HAP-1 (cell line): ENCODE measurements at regions not wholly inside any gene's neighbourhood (a gene's known extent, or its start where the extent isn't known, plus 50 kb on each side); places are given as distances from the start of the nearest gene placed in this dataset.
A peak's percentile ranks its signal among the peaks of the same experiment; 100 is the strongest.
"Not testable (repeated sequence)": the region's sequence is repeated elsewhere in the genome, so short reads cannot be mapped to it uniquely, and the experiment has no call there.

Source experiments
- DNase-seq, 2 experiments: peaks; one replicate each; pipeline ENCODE4 v3.0.0-alpha.2; 2016 to 2020; ENCODE audit warnings: low spot score in 2 of 2
- H3K27me3 ChIP-seq: fragments of 250-450 bp; sonication (Bioruptor Pico); 2 replicates; pipeline ENCODE4 v1.5.1; 2020; ENCODE audit warnings: low read depth, mild to moderate bottlenecking, moderate library complexity
- H3K36me3 ChIP-seq: fragments of 250-450 bp; sonication (Bioruptor Pico); replicated peaks from 2 replicates; pipeline ENCODE4 v1.5.1; 2020; ENCODE audit warnings: mild to moderate bottlenecking
- H3K4me1 ChIP-seq: fragments of 250-450 bp; sonication (Bioruptor Pico); 2 replicates; pipeline ENCODE4 v1.5.1; 2020; ENCODE audit warnings: mild to moderate bottlenecking
- H3K4me3 ChIP-seq: fragments of 250-450 bp; sonication (Bioruptor Pico); 2 replicates; pipeline ENCODE4 v1.5.1; 2020; ENCODE audit warnings: mild to moderate bottlenecking, moderate library complexity
- H3K9me3 ChIP-seq: fragments of 250-450 bp; sonication (Bioruptor Pico); 2 replicates; pipeline ENCODE4 v1.5.1; 2020; ENCODE audit warnings: mild to moderate bottlenecking, moderate library complexity
- in situ Hi-C: fragments of 300-500 bp; cut with MboI; formaldehyde crosslinking; loops from 3 replicates; pipeline ENCODE4 v1.14.3; 2020; ENCODE audit warnings: low sequenced_read_pairs, inconsistent platforms, mixed read lengths

- Histone ChIP-seq H3K4me1 (no peaks in the 10 kb centered on the region), H3K4me3 (no peak overlapping the region), H3K36me3 (no peaks in the 10 kb centered on the region), H3K9me3 (no peaks in the 10 kb centered on the region), H3K27me3 (no peaks in the 10 kb centered on the region)
- in situ Hi-C loops: no loop called here
- no peak for DNase-seq
These were observed 439.3 kb upstream of the MAP2 start for GRCh38 chr2:208984376-208985090.

- DNase-seq: no peak
- Histone ChIP-seq H3K36me3 (no peaks in the 10 kb centered on the region), H3K9me3 (no peaks in the 10 kb centered on the region), H3K4me3 (no peak overlapping the region), H3K4me1 (no peaks in the 10 kb centered on the region), H3K27me3 (no peaks in the 10 kb centered on the region)
- in situ Hi-C loops: no loop called here
These were observed 438.2 kb upstream of the MAP2 start for GRCh38 chr2:208985644-208986043.

- Histone ChIP-seq H3K36me3 (no peaks in the 10 kb centered on the region), H3K9me3 (no peaks in the 10 kb centered on the region), H3K4me1 (no peaks in the 10 kb centered on the region), H3K27me3 (no peaks in the 10 kb centered on the region), H3K4me3 (no peak overlapping the region)
- in situ Hi-C loops: no loop called here
- DNase-seq: no peak
These were observed 433.1 kb upstream of the MAP2 start for GRCh38 chr2:208990716-208991115.

- no peaks in the 10 kb centered on the region for H3K9me3 ChIP-seq
- no peaks in the 10 kb centered on the region for H3K27me3 ChIP-seq
- in situ Hi-C loops: no loop called here
- no peaks in the 10 kb centered on the region for H3K4me1 ChIP-seq
- no peak for DNase-seq
- H3K36me3 ChIP-seq: no peaks in the 10 kb centered on the region
- H3K4me3 ChIP-seq: no peak overlapping the region
These were observed 423.9 kb upstream of the MAP2 start for GRCh38 chr2:208999911-209000310.

- no peaks in the 10 kb centered on the region for H3K27me3 ChIP-seq
- in situ Hi-C loops: no loop called here
- H3K4me1 ChIP-seq: no peaks in the 10 kb centered on the region
These were observed 421.8 kb upstream of the MAP2 start for GRCh38 chr2:209002054-209002453.

GRCh38 chr2:209005371-209005770 is 418.5 kb upstream of the MAP2 start:
- in situ Hi-C loops: no loop called here
- H3K9me3 ChIP-seq: no peaks in the 10 kb centered on the region
- no peaks in the 10 kb centered on the region for H3K36me3 ChIP-seq
- no peak overlapping the region for H3K4me3 ChIP-seq
- no peaks in the 10 kb centered on the region for H3K27me3 ChIP-seq
- DNase-seq: no peak
- H3K4me1 ChIP-seq: no peaks in the 10 kb centered on the region

More at GRCh38 chr2:209002054-209002453, 421.8 kb upstream of the MAP2 start:
- no peaks in the 10 kb centered on the region for H3K9me3 ChIP-seq
- no peak overlapping the region for H3K4me3 ChIP-seq
- no peak for DNase-seq
- H3K36me3 ChIP-seq: no peaks in the 10 kb centered on the region

GRCh38 chr2:209008636-209009287 is 415.1 kb upstream of the MAP2 start:
- H3K9me3 ChIP-seq: no peaks in the 10 kb centered on the region
- no peaks in the 10 kb centered on the region for H3K4me1 ChIP-seq
- H3K4me3 ChIP-seq: no peak overlapping the region
- H3K27me3 ChIP-seq: no peaks in the 10 kb centered on the region
- no peaks in the 10 kb centered on the region for H3K36me3 ChIP-seq
- no peak for DNase-seq
- in situ Hi-C loops: no loop called here

GRCh38 chr2:209018633-209019032 is 405.2 kb upstream of the MAP2 start:
- in situ Hi-C loops, H3K4me3 ChIP-seq, H3K4me1 ChIP-seq, DNase-seq, H3K27me3 ChIP-seq, H3K36me3 ChIP-seq, H3K9me3 ChIP-seq: not testable (repeated sequence)

GRCh38 chr2:209029249-209029648 is 394.6 kb upstream of the MAP2 start:
- H3K4me1 ChIP-seq: no peaks in the 10 kb centered on the region
- no peaks in the 10 kb centered on the region for H3K36me3 ChIP-seq
- DNase-seq: no peak
- H3K9me3 ChIP-seq: no peaks in the 10 kb centered on the region
- in situ Hi-C loops: no loop called here
- H3K4me3 ChIP-seq: no peak overlapping the region
- no peaks in the 10 kb centered on the region; the same call in 1 of the 2 replicates for H3K27me3 ChIP-seq

GRCh38 chr2:209044307-209044706 is 379.5 kb upstream of the MAP2 start:
- Histone ChIP-seq H3K27me3 (no peaks in the 10 kb centered on the region), H3K9me3 (no peaks in the 10 kb centered on the region), H3K4me1 (peaks cover 5% of the 10 kb centered on the region; the same call in 1 of the 2 replicates), H3K4me3 (no peak overlapping the region), H3K36me3 (no peaks in the 10 kb centered on the region)
- no peak for DNase-seq
- in situ Hi-C loops: no loop called here

GRCh38 chr2:209046163-209046562 is 377.7 kb upstream of the MAP2 start:
- no peak overlapping the region for H3K4me3 ChIP-seq
- in situ Hi-C loops: no loop called here

GRCh38 chr2:209049608-209050007 is 374.2 kb upstream of the MAP2 start:
- Histone ChIP-seq H3K36me3 (no peaks in the 10 kb centered on the region), H3K4me3 (no peak overlapping the region), H3K4me1 (peaks cover 5% of the 10 kb centered on the region; the same call in 1 of the 2 replicates), H3K27me3 (no peaks in the 10 kb centered on the region), H3K9me3 (no peaks in the 10 kb centered on the region)
- DNase-seq: no peak
- in situ Hi-C loops: no loop called here

More at GRCh38 chr2:209046163-209046562, 377.7 kb upstream of the MAP2 start:
- no peaks in the 10 kb centered on the region for H3K36me3 ChIP-seq
- peak in 1 of 2 experiments; percentile 33 for DNase-seq
- H3K9me3 ChIP-seq: no peaks in the 10 kb centered on the region
- no peaks in the 10 kb centered on the region for H3K27me3 ChIP-seq
- peaks cover 5% of the 10 kb centered on the region; the same call in 1 of the 2 replicates for H3K4me1 ChIP-seq

- Histone ChIP-seq H3K4me1 (no peaks in the 10 kb centered on the region), H3K4me3 (no peak overlapping the region), H3K27me3 (0 out of 2 replicates have a peak, but pooled peaks cover 3% of the 10 kb centered on the region), H3K9me3 (no peaks in the 10 kb centered on the region), H3K36me3 (no peaks in the 10 kb centered on the region)
- in situ Hi-C loops: no loop called here
- no peak for DNase-seq
These were observed 361.6 kb upstream of the MAP2 start for GRCh38 chr2:209062210-209062609.

GRCh38 chr2:209070262-209070661 is 353.6 kb upstream of the MAP2 start:
- DNase-seq: no peak
- 0 out of 2 replicates have a peak, but pooled peaks cover 3% of the 10 kb centered on the region for H3K27me3 ChIP-seq
- no peaks in the 10 kb centered on the region for H3K36me3 ChIP-seq
- no peaks in the 10 kb centered on the region for H3K9me3 ChIP-seq
- in situ Hi-C loops: no loop called here
- no peaks in the 10 kb centered on the region for H3K4me1 ChIP-seq
- no peak overlapping the region for H3K4me3 ChIP-seq
